Heart right ventricle (tissue), 16 donors: ENCODE measurements at regions not wholly inside any gene's neighbourhood (a gene's known extent, or its start where the extent isn't known, plus 50 kb on each side); places are given as distances from the start of the nearest gene placed in this dataset.

Experiments used
- ATAC-seq, 8 donors: fragments of 200-7000 bp; cut with Tn5 transposase; one replicate each; pipeline ENCODE4 v1.9.1; 2020; ENCODE audit warnings: mild to moderate bottlenecking in 8 of 8, moderate library complexity in 8 of 8, moderate number of reproducible peaks in 1 of 8
- DNase-seq, 2 donors: peaks; one replicate each; pipeline ENCODE4 v3.0.0-alpha.2; 2020
- H3K27ac ChIP-seq, 10 donors: fragments of 200-600 bp; sonication (generic) in 2 of 10; one replicate each; pipeline versions ENCODE4 v1.5.0 to v1.8.0; 2020 to 2022; ENCODE audit warnings: mild to moderate bottlenecking in 3 of 10
- H3K27me3 ChIP-seq, 7 donors: fragments of 200-600 bp; one replicate each; pipeline ENCODE4 v1.8.0; 2021 to 2022; ENCODE audit warnings: mild to moderate bottlenecking in 2 of 7
- H3K36me3 ChIP-seq, 9 donors: fragments of 200-600 bp; sonication (generic) in 1 of 9; one replicate each; pipeline versions ENCODE4 v1.5.0 to v1.8.0; 2020 to 2022; ENCODE audit warnings: mild to moderate bottlenecking in 2 of 9
- H3K4me1 ChIP-seq, 9 donors: fragments of 200-600 bp; sonication (generic) in 1 of 9; one replicate each; pipeline versions ENCODE4 v1.5.0 to v1.8.0; 2020 to 2022; ENCODE audit warnings: mild to moderate bottlenecking in 4 of 9
- H3K4me3 ChIP-seq, 10 donors: fragments of 200-600 bp; sonication (generic) in 2 of 10; one replicate each; pipeline versions ENCODE4 v1.5.0 to v1.8.0; 2020 to 2022; ENCODE audit warnings: mild to moderate bottlenecking in 7 of 10, moderate library complexity in 2 of 10
- H3K9me3 ChIP-seq, 11 donors: fragments of 200-600 bp in 10 of 11; sonication (generic) in 2 of 11; one replicate each; pipeline versions ENCODE4 v1.5.0 to v1.8.0; 2013 to 2022; ENCODE audit warnings: mild to moderate bottlenecking in 2 of 11, control low read depth in 1 of 11, moderate library complexity in 1 of 11
- CTCF ChIP-seq, 9 donors: fragments of 200-600 bp; sonication (generic) in 2 of 9; IDR thresholded peaks; one replicate each; pipeline versions ENCODE4 v1.5.0 to v1.8.0; 2021 to 2022; ENCODE audit warnings: antibody characterized with exemption in 9 of 9, mild to moderate bottlenecking in 5 of 9, moderate library complexity in 1 of 9
- WGBS, 2 donors: extraction: QIAGEN DNeasy Blood & Tissue Kit; methylation state at CpG; one replicate each; pipeline ENCODE4 v1.1.7; 2013; ENCODE audit warnings: inconsistent platforms in 1 of 2; 5-methylcytosine and 5-hydroxymethylcytosine counted together
- intact Hi-C, 10 donors: fragments of 100-400 bp; cut with DNase I; formaldehyde crosslinking; loops; one replicate each; pipeline versions ENCODE4 v1.11.1 to v1.14.2; 2022
- donor health status: Arrhythmogenic right ventricular cardiomyopathy.
- donor health status: ischemic (EF 13 %, LVEDD 7.1; RV severe dilation, severe dysfunction).
- donor health status: healthy with polysubstance abuse.
- donor health status: DM: no; HTN: yes; CAD: no.
- donor health status: DM: no; HTN: no; CAD: no.
- donor health status: ischemic (EF 25% LVEDD 6.9; RV normal size, moderate dysfunction).
- donor health status: ischemic (EF 25% LVEDD 5.7; RV mildly dilated, moderate dysfunction).
- donor health status: healthy.
- donor health status: DM: yes; HTN: yes; CAD: no.
- donor health status: Ischemic cardiomyopathy.
- donor health status: ischemic (EF 35%, LVEDD 5.7; RV mildly dilated, moderate dysfunction).
- donor health status: nonischemic (EF 11% LVEDD 7.7; RV severe dilation, severe dysfunction).
- donor health status: DM: yes; HTN: yes; CAD: no.
- donor health status: PGD.
- donor health status: ischemic (EF 29% LVEDD 5.4; RV normal size, mild dysfunction).
- donor health status: nonischemic (EF 23%, LVEDD 6.1; RV moderate dilation, normal function).

- intact Hi-C loops: no loop called here
- ATAC-seq (no peak), DNase-seq (no peak)
- H3K4me3 ChIP-seq: no peak overlapping the region
- TF ChIP-seq CTCF (IDR thresholded peaks at IDR 0.05): no peak
- no peaks in the 10 kb centered on the region for H3K4me1 ChIP-seq
- H3K27me3 ChIP-seq: peaks cover 0 to 4% (median 0%) of the 10 kb centered on the region in 7 donors
- 88 to 91% methylated on average over 7 of the region's 7 CpGs for WGBS, 2 donors
- no peaks in the 10 kb centered on the region for H3K36me3 ChIP-seq
- H3K27ac ChIP-seq: no peak overlapping the region
- no peaks in the 10 kb centered on the region for H3K9me3 ChIP-seq
Measured at GRCh38 chr7:67422601-67423000, 426.0 kb downstream of the TYW1 start.

DNA sequence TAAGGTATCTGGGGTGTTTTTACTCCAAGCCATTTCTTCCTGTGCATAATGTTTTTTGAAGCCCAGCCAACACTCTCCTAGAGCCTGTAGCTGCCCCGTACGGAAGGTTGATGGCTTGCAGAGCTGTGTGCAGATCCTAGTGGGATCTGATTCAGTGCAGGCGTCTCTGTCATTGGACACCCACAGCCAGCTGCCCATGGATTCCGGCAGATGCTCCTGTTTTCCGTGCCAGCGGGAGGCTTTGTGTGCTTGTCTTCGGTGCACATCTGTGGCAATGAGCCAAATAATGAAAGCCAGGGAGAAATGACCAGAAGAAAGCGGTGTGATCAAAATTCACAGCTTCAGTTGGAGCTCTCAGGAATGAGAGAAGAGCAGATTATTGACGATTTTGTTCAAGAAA, 426.4 kb downstream of the TYW1 start:
- Histone ChIP-seq H3K27me3 (peaks cover 0 to 9% (median 0%) of the 10 kb centered on the region in 7 donors), H3K36me3 (no peaks in the 10 kb centered on the region), H3K4me3 (no peak overlapping the region), H3K4me1 (no peaks in the 10 kb centered on the region), H3K9me3 (no peaks in the 10 kb centered on the region), H3K27ac (no peak overlapping the region)
- ATAC-seq: no peak
- DNase-seq: no peak
- WGBS, 2 donors: 46 to 50% methylated on average over 9 of the region's 9 CpGs
- intact Hi-C loops: no loop called here
- TF ChIP-seq CTCF (IDR thresholded peaks at IDR 0.05): no peak

DNA sequence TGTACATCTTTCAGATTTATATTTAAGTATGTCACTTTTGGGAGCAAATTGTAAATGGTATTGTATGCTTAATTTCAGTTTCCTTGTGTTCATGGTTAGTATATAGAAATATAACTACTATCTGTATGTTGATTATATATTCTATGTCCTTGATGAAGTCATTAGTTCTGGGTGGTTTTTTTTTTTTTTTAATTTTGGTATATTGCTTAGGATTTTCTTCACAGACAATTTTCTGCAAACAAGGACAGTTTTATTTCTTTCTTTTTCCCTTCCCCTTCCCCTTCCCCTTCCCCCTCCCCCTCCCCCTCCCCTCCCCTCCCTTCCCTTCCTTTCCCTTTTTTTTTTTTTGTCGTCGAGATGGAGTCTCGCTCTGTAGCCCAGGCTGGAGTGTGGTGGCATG, 430.0 kb downstream of the TYW1 start:
- WGBS, 2 donors: 59 to 68% methylated on average over 3 of the region's 3 CpGs
- no peak for TF ChIP-seq CTCF (IDR thresholded peaks at IDR 0.05)
- H3K4me3 ChIP-seq: no peak overlapping the region

GRCh38 chr7:67429735-67430134, 433.1 kb downstream of the TYW1 start:
- DNase-seq: no peak
- Histone ChIP-seq H3K36me3 (no peaks in the 10 kb centered on the region), H3K27me3 (peaks cover 0 to 28% (median 0%) of the 10 kb centered on the region in 7 donors), H3K9me3 (peaks cover 0 to 17% (median 0%) of the 10 kb centered on the region in 11 donors), H3K4me3 (no peak overlapping the region), H3K27ac (no peak overlapping the region), H3K4me1 (no peaks in the 10 kb centered on the region)
- TF ChIP-seq CTCF (IDR thresholded peaks at IDR 0.05): no peak
- intact Hi-C loops: no loop called here
- WGBS, 2 donors: 90% methylated on average over 4 of the region's 4 CpGs
- no peak for ATAC-seq

More for the DNA sequence above, 430.0 kb downstream of the TYW1 start:
- Histone ChIP-seq H3K36me3 (no peaks in the 10 kb centered on the region), H3K27ac (no peak overlapping the region), H3K4me1 (no peaks in the 10 kb centered on the region), H3K27me3 (peaks cover 0 to 28% (median 0%) of the 10 kb centered on the region in 7 donors), H3K9me3 (no peaks in the 10 kb centered on the region)
- ATAC-seq: no peak
- no peak for DNase-seq
- intact Hi-C loops: no loop called here
